ENCODE measurements at regions not wholly inside any gene's neighbourhood (a gene's known extent, or its start where the extent isn't known, plus 50 kb on each side); places are given as distances from the start of the nearest gene placed in this dataset.

DNA sequence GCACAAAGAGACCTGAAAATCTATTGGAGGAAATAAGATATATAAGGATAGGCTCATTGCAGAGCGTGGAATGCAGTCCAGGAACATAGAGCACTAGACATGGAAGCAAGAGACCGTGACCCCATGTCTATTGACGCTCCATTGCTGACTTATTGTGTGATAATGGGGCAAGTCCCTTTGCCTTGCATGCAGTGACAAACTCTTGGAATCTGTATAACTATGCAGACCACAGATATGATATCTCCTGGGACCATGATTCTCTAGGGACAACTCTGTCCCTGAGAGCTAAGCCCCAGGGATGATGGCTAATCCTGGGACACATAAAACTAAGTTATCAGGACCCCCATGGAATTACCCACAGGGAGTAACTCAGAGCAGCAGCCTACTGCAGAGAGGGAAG, 73.1 kb upstream of the PRDX6 start:
- no peak for TF ChIP-seq TAF1 (IDR thresholded peaks at IDR 0.05; ENCODE audit: control insufficient read depth, extremely low read depth, insufficient read depth, low read length, severe bottlenecking)
- TF ChIP-seq ZNF76 (CRISPR knock-in tag; IDR thresholded peaks at IDR 0.05; ENCODE audit: borderline replicate concordance), result no peak
- no peak for TF ChIP-seq YY1 (IDR thresholded peaks at IDR 0.05; ENCODE audit: borderline replicate concordance in 1 of 3, control insufficient read depth in 1 of 3, extremely low read depth in 1 of 3, insufficient read depth in 3 of 3, insufficient read length in 1 of 3, insufficient replicate concordance in 2 of 3, low read depth in 1 of 3, low read length in 2 of 3)
- TF ChIP-seq HNRNPUL1 (IDR thresholded peaks at IDR 0.05; ENCODE audit: low read length), result no peak
- TF ChIP-seq EP300 (IDR thresholded peaks at IDR 0.05; ENCODE audit: low read length), result no peak
- TF ChIP-seq MYC (IDR thresholded peaks at IDR 0.05; ENCODE audit: low read depth, low read length), result no peak
- TF ChIP-seq MYC (CRISPR knock-in tag; IDR thresholded peaks at IDR 0.05; ENCODE audit: borderline replicate concordance, low read depth), result no peak
